ENCODE measurements at regions not wholly inside any gene's neighbourhood (a gene's known extent, or its start where the extent isn't known, plus 50 kb on each side); places are given as distances from the start of the nearest gene placed in this dataset.
"Not testable (repeated sequence)": the region's sequence is repeated elsewhere in the genome, so short reads cannot be mapped to it uniquely, and the experiment has no call there.

DNA sequence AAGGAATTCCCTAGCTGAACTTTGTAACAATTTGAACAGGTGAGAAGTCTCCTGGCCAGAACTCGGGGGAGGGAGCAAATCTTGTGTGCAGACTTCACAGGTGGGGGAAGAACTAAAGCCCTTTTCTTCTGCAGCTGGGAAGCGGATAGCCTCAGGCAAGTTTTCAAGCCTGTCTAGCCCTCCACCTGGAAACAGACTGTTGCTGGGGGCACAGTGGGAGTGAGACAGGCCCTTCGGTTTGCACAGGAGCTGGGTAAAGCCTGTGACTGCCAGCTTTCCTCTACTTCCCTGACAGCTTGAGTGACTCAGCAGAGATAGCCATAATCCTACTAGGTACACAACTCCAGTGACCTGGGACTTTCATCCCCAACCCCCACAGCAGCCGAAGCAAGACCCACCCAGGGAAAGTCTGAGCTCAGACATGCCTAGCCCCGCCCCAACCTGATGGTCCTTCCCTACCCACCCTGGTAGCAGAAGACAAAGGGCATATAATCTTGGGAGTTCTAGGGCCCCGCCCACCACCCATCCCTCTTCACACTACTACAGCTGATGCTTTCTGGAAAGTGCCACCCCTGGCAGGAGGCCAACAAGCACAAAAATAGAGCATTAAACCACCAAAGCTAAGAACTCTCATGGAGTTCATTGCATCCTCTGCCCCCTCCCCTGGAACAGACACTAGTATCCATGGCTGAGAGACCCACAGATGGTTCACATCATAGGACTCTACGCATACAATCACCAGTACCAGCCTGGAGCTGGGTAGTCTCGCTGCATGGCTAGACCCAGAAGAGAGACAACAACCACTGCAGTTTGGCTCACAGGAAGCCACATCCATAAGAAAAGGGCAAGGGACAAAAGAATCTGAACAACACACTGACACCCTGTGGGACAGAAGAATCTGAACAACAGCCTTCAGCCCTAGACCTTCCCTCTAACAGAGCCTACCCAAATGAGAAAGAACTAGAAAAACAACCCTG is 479.0 kb downstream of the RAP2B start:
- no peak for ATAC-seq
- intact Hi-C loops (cut with DNase I), result no loop called here
- Histone ChIP-seq H3K27me3 (no peaks in the 10 kb centered on the region), H3K4me1 (no peaks in the 10 kb centered on the region), H3K4me3 (no peak overlapping the region), H3K36me3 (no peaks in the 10 kb centered on the region), H3K27ac (no peak overlapping the region), H3K9me3 (no peaks in the 10 kb centered on the region)
- DNase-seq, result no peak
- TF ChIP-seq, protein P1, sequence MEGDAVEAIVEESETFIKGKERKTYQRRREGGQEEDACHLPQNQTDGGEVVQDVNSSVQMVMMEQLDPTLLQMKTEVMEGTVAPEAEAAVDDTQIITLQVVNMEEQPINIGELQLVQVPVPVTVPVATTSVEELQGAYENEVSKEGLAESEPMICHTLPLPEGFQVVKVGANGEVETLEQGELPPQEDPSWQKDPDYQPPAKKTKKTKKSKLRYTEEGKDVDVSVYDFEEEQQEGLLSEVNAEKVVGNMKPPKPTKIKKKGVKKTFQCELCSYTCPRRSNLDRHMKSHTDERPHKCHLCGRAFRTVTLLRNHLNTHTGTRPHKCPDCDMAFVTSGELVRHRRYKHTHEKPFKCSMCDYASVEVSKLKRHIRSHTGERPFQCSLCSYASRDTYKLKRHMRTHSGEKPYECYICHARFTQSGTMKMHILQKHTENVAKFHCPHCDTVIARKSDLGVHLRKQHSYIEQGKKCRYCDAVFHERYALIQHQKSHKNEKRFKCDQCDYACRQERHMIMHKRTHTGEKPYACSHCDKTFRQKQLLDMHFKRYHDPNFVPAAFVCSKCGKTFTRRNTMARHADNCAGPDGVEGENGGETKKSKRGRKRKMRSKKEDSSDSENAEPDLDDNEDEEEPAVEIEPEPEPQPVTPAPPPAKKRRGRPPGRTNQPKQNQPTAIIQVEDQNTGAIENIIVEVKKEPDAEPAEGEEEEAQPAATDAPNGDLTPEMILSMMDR (IDR thresholded peaks at IDR 0.05), result no peak

DNA sequence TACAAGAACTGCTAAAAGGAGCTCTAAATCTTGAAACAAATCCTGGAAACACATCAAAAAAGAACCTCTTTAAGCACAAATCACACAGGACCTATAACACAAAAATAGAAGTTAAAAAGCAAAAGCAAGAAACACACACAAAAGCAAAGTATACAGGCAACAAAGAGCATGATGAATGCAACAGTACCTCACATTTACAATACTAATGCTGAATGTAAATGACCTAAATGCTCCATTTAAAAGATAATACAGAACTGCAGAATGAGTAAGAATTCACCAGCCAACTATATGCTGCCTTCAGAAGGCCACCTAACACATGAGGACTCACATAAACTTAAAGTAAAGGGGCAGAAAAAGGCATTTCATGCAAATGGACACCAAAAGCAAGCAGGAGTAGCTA is 478.6 kb upstream of the ARHGEF26 start:
- H3K4me1 ChIP-seq; H3K27ac ChIP-seq; DNase-seq; ATAC-seq; H3K36me3 ChIP-seq; intact Hi-C loops (cut with DNase I); H3K4me3 ChIP-seq; H3K27me3 ChIP-seq; H3K9me3 ChIP-seq: not testable (repeated sequence)

DNA sequence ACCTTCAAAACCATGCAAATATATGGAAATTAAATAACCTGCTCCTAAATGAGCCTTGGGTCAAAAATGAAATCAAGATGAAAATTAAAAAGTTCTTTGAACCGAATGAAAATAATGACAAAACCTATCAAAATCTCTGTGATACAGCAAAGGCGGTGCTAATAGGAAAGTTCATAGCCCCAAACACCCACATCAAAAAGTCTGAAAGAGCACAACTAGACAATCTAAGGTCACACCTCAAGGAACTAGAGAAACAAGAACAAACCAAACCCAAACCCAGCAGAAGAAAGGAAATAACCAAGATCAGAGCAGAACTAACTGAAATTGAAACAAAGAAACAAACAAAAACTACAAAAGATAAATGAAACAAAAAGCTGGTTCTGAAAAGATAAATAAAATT is 477.7 kb upstream of the ARHGEF26 start:
- H3K4me1 ChIP-seq; H3K4me3 ChIP-seq; H3K36me3 ChIP-seq; H3K9me3 ChIP-seq; intact Hi-C loops (cut with DNase I); H3K27ac ChIP-seq; ATAC-seq; H3K27me3 ChIP-seq; DNase-seq: not testable (repeated sequence)

DNA sequence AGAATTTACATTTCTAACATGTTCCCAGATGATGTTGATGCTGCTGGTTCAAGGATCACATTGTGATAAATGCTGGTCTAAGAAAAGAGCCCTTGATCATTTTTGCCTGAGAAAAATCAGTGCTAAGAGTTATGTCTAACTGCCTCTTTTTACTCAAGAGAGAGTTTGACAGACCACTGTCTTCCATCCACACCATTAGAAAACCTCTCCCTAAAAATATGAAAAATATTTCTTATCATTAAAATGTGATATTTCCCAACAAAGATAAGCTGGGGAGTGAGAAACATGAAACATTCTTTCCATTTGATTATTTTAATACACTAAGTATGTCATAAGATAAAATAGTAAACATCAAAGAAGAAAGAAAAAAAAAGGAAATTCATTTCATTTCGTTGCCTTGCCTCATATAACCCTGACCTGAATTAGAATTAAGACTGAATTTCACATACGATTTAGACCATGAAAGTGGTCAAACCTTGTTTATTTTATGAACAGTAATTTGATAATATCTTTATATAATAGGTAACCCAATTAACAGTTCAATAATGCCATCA is 471.8 kb upstream of the ARHGEF26 start:
- no peaks in the 10 kb centered on the region for H3K36me3 ChIP-seq
- ATAC-seq, result no peak

DNA sequence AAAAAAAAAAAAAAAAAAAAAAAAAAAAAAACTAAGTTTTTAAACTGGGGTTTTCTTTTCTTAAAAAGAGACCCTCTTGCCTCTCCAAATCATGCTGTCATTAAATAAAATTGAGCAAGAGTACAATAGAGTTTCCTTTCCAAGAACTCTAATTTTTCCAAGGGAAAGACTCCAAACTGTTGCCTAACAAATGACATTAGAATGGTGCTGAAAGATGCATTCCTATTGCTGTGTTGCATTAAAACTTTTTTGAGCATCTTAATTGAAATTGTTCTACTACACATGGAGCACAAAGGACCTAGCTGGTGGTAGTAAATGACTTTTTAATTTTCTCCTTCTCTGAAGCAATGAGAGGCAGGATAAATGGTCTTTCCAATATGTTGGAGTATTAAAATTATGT is 469.1 kb upstream of the ARHGEF26 start:
- H3K27me3 ChIP-seq, result no peaks in the 10 kb centered on the region
- H3K36me3 ChIP-seq, result no peaks in the 10 kb centered on the region
- intact Hi-C loops (cut with DNase I), result no loop called here
- no peak overlapping the region for H3K27ac ChIP-seq
- no peak for ATAC-seq
- TF ChIP-seq, protein P1 (IDR thresholded peaks at IDR 0.05), result no peak
- no peaks in the 10 kb centered on the region for H3K4me1 ChIP-seq
- DNase-seq, result no peak
- H3K4me3 ChIP-seq, result no peak overlapping the region
- H3K9me3 ChIP-seq, result no peaks in the 10 kb centered on the region

More for the DNA sequence above, 471.8 kb upstream of the ARHGEF26 start:
- Histone ChIP-seq H3K27ac (no peak overlapping the region), H3K27me3 (no peaks in the 10 kb centered on the region), H3K9me3 (no peaks in the 10 kb centered on the region), H3K4me3 (no peak overlapping the region), H3K4me1 (no peaks in the 10 kb centered on the region)
- TF ChIP-seq, protein P1 (IDR thresholded peaks at IDR 0.05), result no peak
- no peak for DNase-seq
- intact Hi-C loops (cut with DNase I), result no loop called here

DNA sequence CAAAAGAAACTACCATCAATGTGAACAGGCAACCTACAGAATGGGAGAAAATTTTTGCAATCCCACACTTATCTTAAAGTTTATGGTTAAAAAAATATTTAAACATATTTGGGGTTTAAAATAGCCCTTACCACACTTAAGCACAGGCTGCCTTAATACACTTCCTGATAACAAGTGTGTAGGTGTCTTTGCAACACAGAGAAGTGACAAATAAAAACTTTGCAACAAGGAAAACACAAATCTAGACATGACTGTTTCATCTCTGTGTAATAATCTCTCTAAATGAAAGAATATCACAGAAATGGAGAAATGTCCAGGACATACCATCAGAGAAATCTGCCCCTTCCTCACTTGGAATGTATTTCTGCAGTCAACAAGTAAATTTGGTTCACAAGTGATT is 464.1 kb upstream of the ARHGEF26 start:
- no peaks in the 10 kb centered on the region for H3K4me1 ChIP-seq
- no peaks in the 10 kb centered on the region for H3K27me3 ChIP-seq
- DNase-seq, result no peak
- no peak for ATAC-seq
- no peaks in the 10 kb centered on the region for H3K36me3 ChIP-seq
- TF ChIP-seq, protein P1 (IDR thresholded peaks at IDR 0.05), result no peak
- H3K27ac ChIP-seq, result no peak overlapping the region
- H3K4me3 ChIP-seq, result no peak overlapping the region
- no peaks in the 10 kb centered on the region for H3K9me3 ChIP-seq
- intact Hi-C loops (cut with DNase I), result no loop called here
